ENCODE measurements at regions not wholly inside any gene's neighbourhood (a gene's known extent, or its start where the extent isn't known, plus 50 kb on each side); places are given as distances from the start of the nearest gene placed in this dataset.
A peak's percentile ranks its signal among the peaks of the same experiment; 100 is the strongest.
"Not testable (repeated sequence)": the region's sequence is repeated elsewhere in the genome, so short reads cannot be mapped to it uniquely, and the experiment has no call there.

DNA sequence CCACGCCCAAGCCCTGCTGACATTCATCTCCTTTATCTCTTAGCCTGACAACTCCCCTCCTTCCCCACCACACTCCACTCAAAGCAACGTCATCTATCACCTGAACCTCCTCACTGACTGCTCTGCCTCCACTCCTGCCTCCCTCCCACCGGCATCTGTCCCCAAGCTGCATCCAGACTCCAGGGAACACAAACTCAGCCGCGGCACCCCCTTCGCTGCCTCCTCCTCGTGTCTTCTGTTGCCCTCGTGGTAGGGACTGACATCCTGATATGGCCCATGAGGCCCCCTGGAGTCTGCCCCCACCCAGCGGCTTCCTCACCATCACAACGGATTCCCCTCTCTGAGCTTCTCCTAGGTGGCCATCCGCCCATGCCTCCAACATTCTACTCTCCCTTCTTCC, 101.0 kb upstream of the TAS2R1 start:
- no peak for DNase-seq (ENCODE audit: low spot score)

DNA sequence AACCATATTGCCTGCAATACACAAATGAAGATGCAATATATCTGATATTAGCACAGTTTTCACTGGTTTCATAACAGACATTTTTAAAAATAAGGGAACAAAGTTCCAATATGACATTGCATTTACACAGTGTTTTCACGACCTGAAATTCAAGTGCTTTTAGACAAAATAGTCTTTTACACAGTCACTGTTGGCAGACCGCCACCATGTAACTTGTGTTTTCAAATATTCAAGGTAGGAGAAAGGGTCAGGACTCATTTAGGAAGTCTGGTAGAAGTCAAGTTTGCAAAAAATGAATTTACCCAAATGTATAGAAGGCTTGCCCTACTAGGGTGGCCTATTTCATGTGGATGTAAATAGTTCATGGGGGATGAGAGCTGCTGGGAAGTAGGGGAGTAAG, 98.1 kb upstream of the TAS2R1 start:
- DNase-seq (ENCODE audit: low spot score): no peak

DNA sequence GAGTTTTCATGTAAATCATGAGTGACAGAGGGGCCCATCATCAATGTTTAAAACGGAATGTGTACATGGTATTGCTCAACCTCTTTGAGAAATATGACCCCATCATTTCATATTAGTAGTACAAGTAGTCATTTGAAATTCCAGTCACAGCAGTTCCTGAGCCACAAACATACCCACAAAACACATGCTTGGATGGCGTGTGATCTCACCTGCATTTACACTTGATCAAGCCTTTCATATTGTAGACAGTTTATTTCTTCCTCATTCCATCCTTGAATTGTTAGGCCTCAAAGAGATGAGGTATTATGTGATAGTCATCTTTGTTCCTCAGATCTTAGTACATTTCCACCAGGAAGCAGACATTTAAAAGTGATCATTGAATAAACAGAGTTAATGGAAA, 96.8 kb upstream of the TAS2R1 start:
- DNase-seq (ENCODE audit: low spot score): no peak

- DNase-seq (ENCODE audit: low spot score): not testable (repeated sequence)
These were observed 95.1 kb upstream of the TAS2R1 start for GRCh38 chr5:9725265-9725664.

DNA sequence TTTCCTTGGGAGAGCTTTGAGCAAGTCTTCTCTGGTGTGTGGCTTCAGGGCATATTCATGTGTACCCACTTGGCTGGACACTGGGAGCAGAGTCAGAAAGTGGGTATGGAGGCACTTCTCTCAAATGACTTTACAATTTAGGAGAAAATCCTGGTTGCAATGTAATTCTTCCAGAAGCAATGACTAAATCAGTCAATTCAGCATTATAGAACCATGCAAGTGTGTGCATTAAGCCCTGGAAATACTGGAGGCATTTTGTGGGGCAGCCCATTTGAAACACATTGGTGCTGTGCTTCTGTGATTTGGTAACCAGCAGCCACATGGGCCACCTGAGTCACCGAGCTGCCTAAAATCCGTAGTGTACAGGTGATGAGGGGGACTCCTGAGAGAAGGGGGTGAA, 94.6 kb upstream of the TAS2R1 start:
- DNase-seq (ENCODE audit: low spot score): no peak

GRCh38 chr5:9722601-9723180, 92.5 kb upstream of the TAS2R1 start:
- DNase-seq (ENCODE audit: low spot score): peak; percentile 12

DNA sequence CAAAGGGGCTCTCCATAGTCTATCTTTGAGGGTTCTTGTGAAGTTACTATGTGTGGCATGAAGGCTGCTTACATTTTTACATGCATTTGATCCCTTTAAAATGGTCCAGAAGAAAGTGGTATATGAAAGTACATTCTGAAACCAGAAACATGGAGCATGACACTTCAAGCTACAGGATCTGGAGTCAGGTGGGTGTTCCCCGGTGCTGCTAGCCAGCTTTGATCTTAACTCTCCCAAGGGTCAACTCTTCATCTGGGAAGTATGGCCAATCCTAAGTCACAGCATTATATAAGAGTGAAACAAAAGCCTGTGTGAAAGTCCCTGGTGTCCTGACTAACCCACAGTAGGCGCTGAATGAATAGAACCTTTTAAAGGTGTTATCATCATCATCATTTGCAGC, 91.0 kb upstream of the TAS2R1 start:
- no peak for DNase-seq (ENCODE audit: low spot score)

GRCh38 chr5:9720361-9720760, 90.2 kb upstream of the TAS2R1 start:
- DNase-seq (ENCODE audit: low spot score): no peak

- peak; percentile 42 for DNase-seq (ENCODE audit: low spot score)
These were observed 86.7 kb upstream of the TAS2R1 start for GRCh38 chr5:9716838-9717281.

GRCh38 chr5:9715891-9716335, 85.8 kb upstream of the TAS2R1 start:
- DNase-seq (ENCODE audit: low spot score): no peak

- DNase-seq (ENCODE audit: low spot score): no peak
These were observed 83.9 kb upstream of the TAS2R1 start for GRCh38 chr5:9713959-9714586.

GRCh38 chr5:9713356-9713755, 83.2 kb upstream of the TAS2R1 start:
- no peak for DNase-seq (ENCODE audit: low spot score)

GRCh38 chr5:9712911-9713310, 82.8 kb upstream of the TAS2R1 start:
- DNase-seq (ENCODE audit: low spot score): peak; percentile 18

GRCh38 chr5:9712506-9712905, 82.4 kb upstream of the TAS2R1 start:
- DNase-seq (ENCODE audit: low spot score): no peak

GRCh38 chr5:9710069-9710468, 79.9 kb upstream of the TAS2R1 start:
- DNase-seq (ENCODE audit: low spot score): no peak

DNA sequence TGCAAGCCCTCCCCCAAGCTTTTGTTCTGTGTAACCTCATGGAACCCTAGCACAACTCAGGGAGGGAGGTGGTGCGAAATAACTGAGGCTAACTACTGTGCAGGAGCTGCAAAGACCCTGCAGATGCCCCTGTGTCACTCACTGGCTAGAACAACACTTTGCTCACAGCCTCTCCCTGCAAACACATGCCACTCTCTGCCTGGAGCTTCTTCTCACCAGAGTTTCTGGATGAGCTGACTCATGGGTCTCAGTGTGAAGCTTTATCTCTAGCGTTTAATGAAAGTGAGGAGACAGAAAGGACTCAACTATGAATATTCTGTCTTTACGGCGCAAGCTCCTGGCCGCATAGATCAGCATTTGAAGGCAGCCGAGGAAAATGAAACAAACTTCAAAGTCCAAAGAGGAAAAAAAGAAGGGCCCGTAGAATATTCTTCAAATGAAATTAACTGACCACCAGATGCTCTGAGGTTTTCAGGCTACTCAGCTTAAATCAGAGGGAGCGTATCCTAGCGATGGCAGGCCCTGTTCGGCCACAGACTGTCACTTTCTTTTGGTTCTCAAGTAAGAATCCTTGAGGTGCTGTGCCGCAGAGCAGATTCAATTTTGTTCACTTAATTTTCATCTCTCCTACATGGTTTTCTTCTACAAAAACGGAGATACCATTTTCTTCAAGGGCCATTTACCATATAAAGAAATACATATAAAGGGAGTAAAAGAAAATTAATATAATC, 77.7 kb upstream of the TAS2R1 start:
- no peak for DNase-seq (ENCODE audit: low spot score)

- DNase-seq (ENCODE audit: low spot score): no peak
These were observed 69.5 kb upstream of the TAS2R1 start for GRCh38 chr5:9699681-9700080.

DNA sequence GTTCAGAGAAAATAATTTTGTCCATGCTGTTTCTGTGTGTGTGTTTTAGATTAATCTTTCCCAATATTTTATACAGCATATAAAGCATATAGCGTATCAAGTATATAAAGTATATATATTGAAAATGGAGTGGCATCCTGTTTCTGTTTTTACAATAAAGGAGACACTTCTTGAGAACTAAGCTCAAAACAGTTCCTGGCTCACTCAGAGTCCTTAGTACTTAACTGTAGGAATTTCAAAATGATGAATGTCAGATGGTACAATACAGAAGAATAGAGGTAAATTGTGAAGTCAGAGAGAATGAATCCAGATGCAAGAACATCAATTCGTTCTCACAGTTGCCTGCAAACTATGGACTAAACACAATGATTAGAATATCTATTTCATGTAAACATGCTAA, 68.7 kb upstream of the TAS2R1 start:
- DNase-seq (ENCODE audit: low spot score): no peak

- no peak for DNase-seq (ENCODE audit: low spot score)
These were observed 68.1 kb upstream of the TAS2R1 start for GRCh38 chr5:9698125-9698826.

DNA sequence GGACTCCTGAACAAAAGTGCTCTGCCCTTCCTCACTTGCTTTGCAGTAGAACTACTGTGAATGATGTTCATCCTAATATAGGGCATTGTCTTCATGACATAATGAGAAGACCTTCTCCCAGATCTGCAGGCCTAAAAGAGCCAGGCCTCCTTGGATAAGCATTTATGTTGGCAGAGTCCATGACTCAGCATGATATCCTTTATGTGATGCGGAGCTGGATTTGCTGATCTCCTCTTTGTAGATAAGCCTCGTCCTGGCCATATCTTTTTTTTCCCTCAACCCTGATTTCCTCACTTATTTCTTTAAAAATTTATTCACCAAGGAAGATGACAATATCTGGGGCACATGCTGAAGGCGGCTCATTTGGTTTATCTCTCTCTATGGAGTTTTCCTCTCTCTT, 62.4 kb upstream of the TAS2R1 start:
- no peak for DNase-seq (ENCODE audit: low spot score)

- no peak for DNase-seq (ENCODE audit: low spot score)
These were observed 61.1 kb upstream of the TAS2R1 start for GRCh38 chr5:9691261-9691660.

DNA sequence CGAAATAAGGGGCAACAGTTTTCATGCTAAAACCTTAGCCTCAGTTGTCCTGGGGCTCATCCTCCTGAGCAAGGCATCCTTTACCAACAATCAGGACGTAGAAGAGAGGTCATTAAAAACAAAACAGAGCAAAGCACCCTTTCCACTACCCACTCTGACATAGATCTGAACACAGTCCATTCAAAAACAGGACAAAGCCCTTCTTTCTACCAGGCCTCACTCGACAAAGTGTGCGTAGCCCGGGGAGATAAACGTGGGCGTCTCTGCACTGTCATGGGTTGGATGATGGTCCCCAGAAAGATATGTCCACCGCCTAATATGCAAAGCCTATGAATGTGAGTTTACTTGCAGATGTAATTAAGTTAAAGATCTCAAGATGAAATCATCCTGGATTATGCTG, 60.6 kb upstream of the TAS2R1 start:
- DNase-seq (ENCODE audit: low spot score): no peak

GRCh38 chr5:9686216-9686615, 56.1 kb upstream of the TAS2R1 start:
- DNase-seq (ENCODE audit: low spot score): no peak

Measured in Ammon's horn (tissue), 1 donor.